ENCODE measurements at regions not wholly inside any gene's neighbourhood (a gene's known extent, or its start where the extent isn't known, plus 50 kb on each side); places are given as distances from the start of the nearest gene placed in this dataset.

GRCh38 chrX:144819406-144819805 is 427.9 kb upstream of the SPANXN1 start:
- no peak for TF ChIP-seq POLR2A (IDR thresholded peaks at IDR 0.05)
- TF ChIP-seq CTCF (IDR thresholded peaks at IDR 0.05) = no peak

Measured in lower leg skin (tissue), 3 donors.